ENCODE measurements at regions not wholly inside any gene's neighbourhood (a gene's known extent, or its start where the extent isn't known, plus 50 kb on each side); places are given as distances from the start of the nearest gene placed in this dataset.

GRCh38 chr12:92537290-92537960 lies 165.4 kb upstream of the PLEKHG7 start:
- DNase-seq, result no peak

DNA sequence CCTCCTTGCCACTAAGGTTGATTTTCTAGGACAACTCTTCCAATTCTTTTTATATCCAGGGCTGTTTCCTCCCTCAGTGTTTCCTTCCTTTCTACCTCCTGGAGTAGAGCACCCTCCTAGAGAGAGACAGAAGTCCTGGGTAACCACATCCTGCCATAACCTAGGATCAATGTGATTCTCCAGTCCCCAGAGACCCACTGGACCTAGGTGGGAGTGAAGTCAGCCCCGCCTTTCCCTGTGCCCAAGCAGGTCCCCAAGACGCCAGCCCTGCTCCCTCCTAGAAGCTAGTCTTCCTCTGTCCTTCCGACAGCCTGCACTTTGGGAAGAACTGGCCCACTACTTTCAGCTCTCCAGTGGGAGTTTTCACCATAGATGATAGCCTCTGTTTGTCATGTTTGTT lies 166.8 kb upstream of the PLEKHG7 start:
- no peak for DNase-seq

DNA sequence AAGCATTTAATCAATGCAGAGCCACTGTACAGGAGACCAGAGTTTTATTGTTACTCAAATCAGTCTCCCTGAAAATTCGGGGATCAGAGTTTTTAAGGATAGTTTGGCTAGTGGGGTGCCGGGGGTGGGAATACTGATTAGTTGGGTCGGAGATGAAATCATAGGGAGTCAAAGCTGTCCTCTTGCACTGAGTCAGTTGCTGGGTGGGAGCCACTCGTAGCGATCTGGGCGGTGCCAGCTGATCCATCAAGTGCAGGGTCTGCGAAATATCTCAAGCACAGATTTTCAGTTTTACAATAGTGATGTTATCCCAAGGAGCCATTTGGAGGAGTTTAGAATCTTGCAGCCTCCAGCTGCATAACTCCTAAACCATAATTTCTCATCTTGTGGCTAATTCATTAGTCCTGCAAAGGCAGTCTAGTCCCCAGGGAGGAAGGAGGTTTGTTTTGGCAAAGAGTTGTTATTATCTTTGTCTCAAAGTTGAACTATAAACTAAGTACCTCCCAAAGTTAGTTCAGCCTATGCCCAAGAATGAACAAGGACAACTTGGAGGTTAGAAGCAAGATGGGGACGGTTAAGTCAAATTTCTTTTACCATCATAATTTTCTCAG lies 169.4 kb upstream of the PLEKHG7 start:
- no peak for DNase-seq

DNA sequence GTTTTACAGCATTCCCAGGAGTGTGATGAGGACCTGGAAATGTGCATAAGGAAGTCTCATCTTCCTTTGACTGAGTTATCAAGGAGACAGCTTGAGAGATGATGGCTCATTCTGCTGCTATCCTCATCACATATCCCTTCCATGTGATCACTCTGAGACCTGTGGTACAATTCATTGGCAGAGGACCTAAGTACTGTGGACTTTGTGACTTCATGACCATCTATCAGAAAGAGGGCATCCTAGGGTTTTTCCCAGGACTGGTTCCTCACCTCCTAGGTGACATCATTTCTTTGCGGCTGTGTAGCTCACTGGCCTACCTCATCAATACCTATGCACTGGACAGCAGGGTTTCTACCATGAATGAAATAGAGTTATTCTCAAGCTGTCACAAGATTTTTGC lies 172.1 kb upstream of the PLEKHG7 start:
- DNase-seq, result no peak

DNA sequence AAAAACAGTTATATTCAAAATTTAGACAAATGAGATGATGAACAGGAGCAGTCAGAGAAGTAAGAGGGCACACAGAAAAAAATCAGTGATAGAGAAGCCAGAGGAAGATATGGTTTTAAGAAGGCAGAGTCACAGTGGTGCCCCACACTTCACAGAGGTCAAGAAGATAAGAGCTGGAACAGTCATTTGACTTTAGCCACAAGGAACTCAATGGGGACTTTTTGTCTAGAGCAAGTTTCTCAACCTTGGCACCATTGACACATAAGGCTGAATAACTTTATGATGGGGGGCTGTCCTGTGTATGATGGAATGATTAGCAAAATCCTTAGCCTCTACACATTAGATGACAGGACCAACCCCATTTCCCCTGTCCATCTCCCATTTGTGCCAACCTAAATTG lies 172.8 kb upstream of the PLEKHG7 start:
- DNase-seq, result no peak

DNA sequence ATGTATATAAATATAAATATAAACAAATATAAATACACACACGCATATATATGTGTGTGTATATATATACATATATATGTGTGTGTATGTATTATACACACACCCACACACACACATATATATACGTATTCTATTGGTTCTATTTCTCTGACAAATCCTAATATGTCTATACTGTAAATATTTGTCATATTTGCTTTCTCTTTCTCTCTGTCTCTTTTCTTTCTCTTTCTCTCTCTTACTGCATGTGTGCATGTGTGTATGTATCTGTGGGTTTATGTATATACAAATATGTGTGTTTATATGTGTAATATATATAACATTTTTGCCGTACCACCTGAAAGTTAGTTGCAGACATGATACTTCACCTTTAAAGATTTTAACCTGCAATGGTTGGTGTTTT lies 174.2 kb upstream of the PLEKHG7 start:
- DNase-seq, result no peak

GRCh38 chr12:92528097-92528496 lies 174.7 kb upstream of the PLEKHG7 start:
- no peak for DNase-seq

- DNase-seq, result no peak
These were observed 178.3 kb upstream of the PLEKHG7 start for GRCh38 chr12:92524489-92524888.

GRCh38 chr12:92520511-92520910 lies 182.3 kb upstream of the PLEKHG7 start:
- DNase-seq, result no peak

GRCh38 chr12:92519284-92519683 lies 183.5 kb upstream of the PLEKHG7 start:
- no peak for DNase-seq

DNA sequence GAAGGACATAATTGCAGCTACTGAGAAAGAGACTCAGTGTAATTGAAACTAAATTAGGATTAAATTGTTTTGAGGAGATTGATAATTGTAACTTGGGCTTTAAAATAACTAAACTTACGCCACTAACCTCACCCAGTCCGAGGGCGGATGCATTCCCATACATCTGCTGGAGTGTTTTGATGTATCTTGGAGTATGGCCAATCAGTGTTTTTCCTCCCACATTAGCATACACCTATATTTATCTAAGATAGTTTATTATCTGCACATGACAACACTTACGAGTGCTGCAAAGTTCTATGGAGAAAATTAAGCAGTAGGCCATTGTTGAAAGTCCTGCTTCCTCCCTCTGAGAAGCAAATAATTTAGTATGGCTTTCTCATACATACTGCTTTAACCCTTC lies 184.7 kb upstream of the PLEKHG7 start:
- DNase-seq, result no peak

DNA sequence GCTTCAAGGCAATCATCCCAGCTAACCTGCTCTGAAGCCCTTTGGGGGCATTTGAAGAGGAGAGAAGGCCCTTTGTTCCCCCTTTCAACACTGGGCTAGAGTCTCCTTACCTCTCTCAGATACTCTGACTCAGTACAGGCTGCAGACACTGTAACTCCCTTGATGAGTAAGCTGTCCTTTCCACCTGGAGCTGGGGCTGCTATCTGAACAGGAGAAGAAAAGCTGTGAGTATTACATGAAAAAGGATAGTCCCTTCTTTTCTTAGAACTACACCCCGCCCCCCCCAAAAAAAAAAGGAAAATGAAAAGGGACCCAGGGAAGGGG lies 186.6 kb upstream of the PLEKHG7 start:
- DNase-seq, result no peak

- DNase-seq, result no peak
These were observed 189.5 kb upstream of the PLEKHG7 start for GRCh38 chr12:92513231-92513730.

GRCh38 chr12:92511786-92512185 lies 191.0 kb upstream of the PLEKHG7 start:
- peak in 1 of 3 donors; percentile 26 for DNase-seq

- DNase-seq, result no peak
These were observed 193.5 kb upstream of the PLEKHG7 start for GRCh38 chr12:92509156-92509738.

DNA sequence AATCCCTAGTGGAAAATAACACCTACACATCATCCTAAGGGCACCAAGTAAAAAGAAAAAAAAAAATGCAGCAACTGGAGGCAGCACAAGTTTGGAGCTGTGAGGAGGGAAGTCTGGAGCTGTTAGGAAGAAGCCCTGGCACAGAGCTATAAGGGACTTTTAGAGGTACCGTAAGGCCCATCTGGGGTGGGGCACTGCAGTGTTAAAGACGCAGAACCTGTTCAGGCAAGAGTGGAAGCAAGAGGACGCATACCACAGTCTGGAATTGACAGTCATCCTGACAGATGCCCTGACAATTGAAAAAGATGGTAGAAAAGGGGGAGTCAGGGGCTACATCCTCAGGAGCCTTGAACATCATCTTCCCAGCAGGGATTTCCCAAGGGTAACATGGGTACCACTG lies 195.9 kb upstream of the PLEKHG7 start:
- DNase-seq, result no peak

GRCh38 chr12:92506460-92506859 lies 196.3 kb upstream of the PLEKHG7 start:
- DNase-seq, result no peak

- DNase-seq, result peak; percentile 69 to 88 (median 72)
These were observed 197.2 kb upstream of the PLEKHG7 start for GRCh38 chr12:92505254-92506231.

GRCh38 chr12:92504594-92504981 lies 198.2 kb upstream of the PLEKHG7 start:
- no peak for DNase-seq

DNA sequence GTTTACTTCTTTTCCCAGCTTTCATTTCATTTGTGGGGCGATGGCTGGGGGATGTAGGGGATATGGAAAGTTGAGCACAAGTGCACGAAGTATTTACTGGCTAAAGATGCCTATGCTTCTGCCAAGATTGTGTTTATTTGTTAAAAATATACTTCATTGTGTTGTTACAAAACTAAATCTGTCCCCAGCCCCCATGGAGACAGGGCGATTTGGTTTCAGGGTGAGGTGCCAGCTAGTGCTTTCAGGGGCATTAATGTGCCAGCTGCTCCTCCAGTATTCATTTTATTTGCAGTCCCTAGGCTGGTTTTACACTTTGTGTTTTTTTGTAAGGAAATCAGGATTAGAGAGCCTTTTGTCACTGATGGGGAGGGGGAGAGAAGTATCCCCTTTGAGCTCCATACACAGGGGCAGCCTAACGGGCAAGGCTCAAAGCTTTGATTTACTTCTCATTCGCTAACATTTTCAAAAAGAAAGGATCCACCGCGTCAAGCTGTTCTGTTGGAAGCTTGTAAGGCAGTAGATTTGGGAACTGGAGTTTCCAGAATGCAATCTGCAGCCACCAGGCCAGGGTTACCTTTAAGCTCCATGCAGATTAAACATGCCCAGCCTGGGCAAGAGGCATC lies 198.7 kb upstream of the PLEKHG7 start:
- peak; percentile 64 to 86 (median 74) for DNase-seq

GRCh38 chr12:92503029-92503931 lies 199.5 kb upstream of the PLEKHG7 start:
- DNase-seq, result peak; percentile 51 to 86 (median 52)
